ENCODE measurements at regions not wholly inside any gene's neighbourhood (a gene's known extent, or its start where the extent isn't known, plus 50 kb on each side); places are given as distances from the start of the nearest gene placed in this dataset.

- Histone ChIP-seq H3K36me3 (ENCODE audit: insufficient read depth, low read length) (no peaks in the 10 kb centered on the region), H3K4me2 (ENCODE audit: low read length) (no peak overlapping the region), H3K27me3 (ENCODE audit: insufficient read depth, low read length) (no peaks in the 10 kb centered on the region), H3K4me3 (ENCODE audit: insufficient read depth, low read depth, low read length) (no peak overlapping the region), H3K9ac (ENCODE audit: low read length) (no peak overlapping the region), H2AFZ (ENCODE audit: low read depth, low read length) (no peak overlapping the region), H4K20me1 (ENCODE audit: insufficient read depth, low read length) (no peaks in the 10 kb centered on the region), H3K79me2 (ENCODE audit: insufficient read depth, low read length) (no peaks in the 10 kb centered on the region), H3K9me3 (ENCODE audit: insufficient read depth, low read depth, low read length) (no peaks in the 10 kb centered on the region), H3K4me1 (ENCODE audit: insufficient read depth, low read length) (no peaks in the 10 kb centered on the region), H3K27ac (ENCODE audit: low read depth, low read length) (no peak overlapping the region)
- Mint-ChIP-seq H3K4me3 (ENCODE audit: unreplicated experiment) (no peak overlapping the region), H3K36me3 (ENCODE audit: low read depth, unreplicated experiment) (no peaks in the 10 kb centered on the region), H3K27me3 (ENCODE audit: low read depth, unreplicated experiment) (no peaks in the 10 kb centered on the region), H3K9me3 (ENCODE audit: unreplicated experiment) (no peaks in the 10 kb centered on the region), H3K27ac (ENCODE audit: unreplicated experiment) (no peak overlapping the region), H3K4me1 (ENCODE audit: low read depth, unreplicated experiment) (no peaks in the 10 kb centered on the region)
- DNase-seq (ENCODE audit: low read depth) (no peak), FAIRE-seq (no peak)
- no peak for TF ChIP-seq CTCF (IDR thresholded peaks at IDR 0.05; ENCODE audit: insufficient read depth, low read depth, low read length)
- TF ChIP-seq EZH2 (IDR thresholded peaks at IDR 0.05; ENCODE audit: insufficient read depth, low read length) = no peak
These were observed 238.7 kb downstream of the LIG4 start for GRCh38 chr13:107976628-107977027.

- no peaks in the 10 kb centered on the region for H3K27me3 Mint-ChIP-seq (ENCODE audit: low read depth, unreplicated experiment)
- no peak overlapping the region for H3K4me2 ChIP-seq (ENCODE audit: low read length)
- no peak overlapping the region for H3K27ac ChIP-seq (ENCODE audit: low read depth, low read length)
- H3K27me3 ChIP-seq (ENCODE audit: insufficient read depth, low read length) = no peaks in the 10 kb centered on the region
- TF ChIP-seq CTCF (IDR thresholded peaks at IDR 0.05; ENCODE audit: insufficient read depth, low read depth, low read length) (no peak), EZH2 (IDR thresholded peaks at IDR 0.05; ENCODE audit: insufficient read depth, low read length) (no peak)
- H3K4me1 Mint-ChIP-seq (ENCODE audit: low read depth, unreplicated experiment) = no peaks in the 10 kb centered on the region
- no peaks in the 10 kb centered on the region for H3K79me2 ChIP-seq (ENCODE audit: insufficient read depth, low read length)
- H3K9me3 Mint-ChIP-seq (ENCODE audit: unreplicated experiment) = no peaks in the 10 kb centered on the region
- H3K9me3 ChIP-seq (ENCODE audit: insufficient read depth, low read depth, low read length) = no peaks in the 10 kb centered on the region
- no peak overlapping the region for H3K9ac ChIP-seq (ENCODE audit: low read length)
- no peak overlapping the region for H3K4me3 Mint-ChIP-seq (ENCODE audit: unreplicated experiment)
- no peak overlapping the region for H2AFZ ChIP-seq (ENCODE audit: low read depth, low read length)
- DNase-seq (ENCODE audit: low read depth) (no peak), FAIRE-seq (no peak)
- H3K36me3 Mint-ChIP-seq (ENCODE audit: low read depth, unreplicated experiment) = no peaks in the 10 kb centered on the region
- H4K20me1 ChIP-seq (ENCODE audit: insufficient read depth, low read length) = no peaks in the 10 kb centered on the region
- H3K4me1 ChIP-seq (ENCODE audit: insufficient read depth, low read length) = no peaks in the 10 kb centered on the region
- no peak overlapping the region for H3K4me3 ChIP-seq (ENCODE audit: insufficient read depth, low read depth, low read length)
- no peak overlapping the region for H3K27ac Mint-ChIP-seq (ENCODE audit: unreplicated experiment)
- H3K36me3 ChIP-seq (ENCODE audit: insufficient read depth, low read length) = no peaks in the 10 kb centered on the region
These were observed 240.9 kb downstream of the LIG4 start for GRCh38 chr13:107974409-107974808.

- no peaks in the 10 kb centered on the region for H3K36me3 ChIP-seq (ENCODE audit: insufficient read depth, low read length)
- H3K4me1 Mint-ChIP-seq (ENCODE audit: low read depth, unreplicated experiment) = no peaks in the 10 kb centered on the region
- no peak overlapping the region for H3K27ac Mint-ChIP-seq (ENCODE audit: unreplicated experiment)
These were observed 245.8 kb downstream of the LIG4 start for GRCh38 chr13:107969546-107969945.

More at GRCh38 chr13:107969546-107969945, 245.8 kb downstream of the LIG4 start:
- Histone ChIP-seq H3K4me1 (ENCODE audit: insufficient read depth, low read length) (no peaks in the 10 kb centered on the region), H4K20me1 (ENCODE audit: insufficient read depth, low read length) (no peaks in the 10 kb centered on the region), H3K27me3 (ENCODE audit: insufficient read depth, low read length) (no peaks in the 10 kb centered on the region), H3K9me3 (ENCODE audit: insufficient read depth, low read depth, low read length) (no peaks in the 10 kb centered on the region), H3K4me3 (ENCODE audit: insufficient read depth, low read depth, low read length) (no peak overlapping the region), H2AFZ (ENCODE audit: low read depth, low read length) (no peak overlapping the region), H3K4me2 (ENCODE audit: low read length) (no peak overlapping the region), H3K79me2 (ENCODE audit: insufficient read depth, low read length) (no peaks in the 10 kb centered on the region), H3K9ac (ENCODE audit: low read length) (no peak overlapping the region), H3K27ac (ENCODE audit: low read depth, low read length) (no peak overlapping the region)
- TF ChIP-seq EZH2 (IDR thresholded peaks at IDR 0.05; ENCODE audit: insufficient read depth, low read length) (no peak), CTCF (IDR thresholded peaks at IDR 0.05; ENCODE audit: insufficient read depth, low read depth, low read length) (no peak)
- H3K9me3 Mint-ChIP-seq (ENCODE audit: unreplicated experiment) = no peaks in the 10 kb centered on the region
- DNase-seq (ENCODE audit: low read depth) = no peak
- no peak overlapping the region for H3K4me3 Mint-ChIP-seq (ENCODE audit: unreplicated experiment)
- no peak for FAIRE-seq
- no peaks in the 10 kb centered on the region for H3K27me3 Mint-ChIP-seq (ENCODE audit: low read depth, unreplicated experiment)
- H3K36me3 Mint-ChIP-seq (ENCODE audit: low read depth, unreplicated experiment) = no peaks in the 10 kb centered on the region

Data from astrocyte (in vitro differentiated cells and primary cell).